A549 (cell line): ENCODE measurements at regions not wholly inside any gene's neighbourhood (a gene's known extent, or its start where the extent isn't known, plus 50 kb on each side); places are given as distances from the start of the nearest gene placed in this dataset.

Experiments
- CTCF ChIP-seq: fragments of >200 bp; sonication (Bioruptor Twin); formaldehyde crosslinking; IDR thresholded peaks from 3 replicates; pipeline ENCODE4 v1.5.1; 2016
- E2F6 ChIP-seq: IDR thresholded peaks from 2 replicates; pipeline ENCODE4 v1.6.1; 2012; ENCODE audit warnings: low read depth, borderline replicate concordance
- ESRRA ChIP-seq: fragments of 150-350 bp; IDR thresholded peaks from 2 replicates; pipeline ENCODE4 v1.6.1; 2014; ENCODE audit warnings: mild to moderate bottlenecking, low read length, borderline replicate concordance
- JUN ChIP-seq, 2 experiments: fragments of >200 bp; sonication (Bioruptor Twin); formaldehyde crosslinking; IDR thresholded peaks; 2 replicates in 1 of 2; 3 replicates in 1 of 2; pipeline ENCODE4 v1.6.1; 2016 to 2017
- POLR2A ChIP-seq: IDR thresholded peaks from 2 replicates; pipeline ENCODE4 v1.6.1; 2012; ENCODE audit warnings: mild to moderate bottlenecking, low read length
- RARB ChIP-seq: fragments of 250-450 bp; sonication (Bioruptor Pico); IDR thresholded peaks from 2 replicates; pipeline ENCODE4 v1.8.0; 2021; ENCODE audit warnings: mild to moderate bottlenecking, moderate library complexity
- TF ChIP-seq, protein P1 (sequence below): fragments of 250-450 bp; sonication (Bioruptor Pico); IDR thresholded peaks from 2 replicates; pipeline ENCODE4 v1.5.0; 2021; ENCODE audit warnings: mild to moderate bottlenecking, moderate library complexity, borderline replicate concordance

DNA sequence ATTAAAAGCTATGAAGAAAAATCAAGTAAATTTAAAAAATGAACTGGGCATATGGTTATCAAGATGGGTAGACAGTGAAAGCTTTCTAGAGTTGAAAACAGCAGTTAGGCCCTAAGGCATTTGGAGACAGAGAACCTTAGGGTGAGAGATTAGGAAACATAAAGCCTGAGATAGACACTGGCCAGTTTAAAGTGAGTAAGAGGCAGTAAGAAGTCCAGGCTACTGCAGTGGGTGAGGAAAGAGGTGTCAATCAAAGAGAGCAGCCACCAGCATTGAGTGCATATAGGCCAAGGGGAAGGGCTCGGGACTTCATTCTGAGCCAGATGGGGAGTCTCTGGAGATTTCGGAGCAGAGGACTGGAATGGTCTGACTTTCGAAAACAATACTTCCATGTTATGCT, 1360.5 kb upstream of the ADGRL4 start:
- TF ChIP-seq CTCF = no peak
- TF ChIP-seq, protein P1, sequence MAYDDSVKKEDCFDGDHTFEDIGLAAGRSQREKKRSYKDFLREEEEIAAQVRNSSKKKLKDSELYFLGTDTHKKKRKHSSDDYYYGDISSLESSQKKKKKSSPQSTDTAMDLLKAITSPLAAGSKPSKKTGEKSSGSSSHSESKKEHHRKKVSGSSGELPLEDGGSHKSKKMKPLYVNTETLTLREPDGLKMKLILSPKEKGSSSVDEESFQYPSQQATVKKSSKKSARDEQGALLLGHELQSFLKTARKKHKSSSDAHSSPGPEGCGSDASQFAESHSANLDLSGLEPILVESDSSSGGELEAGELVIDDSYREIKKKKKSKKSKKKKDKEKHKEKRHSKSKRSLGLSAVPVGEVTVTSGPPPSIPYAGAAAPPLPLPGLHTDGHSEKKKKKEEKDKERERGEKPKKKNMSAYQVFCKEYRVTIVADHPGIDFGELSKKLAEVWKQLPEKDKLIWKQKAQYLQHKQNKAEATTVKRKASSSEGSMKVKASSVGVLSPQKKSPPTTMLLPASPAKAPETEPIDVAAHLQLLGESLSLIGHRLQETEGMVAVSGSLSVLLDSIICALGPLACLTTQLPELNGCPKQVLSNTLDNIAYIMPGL (CRISPR knock-in tag) = no peak
- no peak for TF ChIP-seq POLR2A
- TF ChIP-seq RARB (CRISPR knock-in tag) = no peak
- TF ChIP-seq JUN (IDR thresholded peaks at IDR 0.05) = no peak
- TF ChIP-seq E2F6 = no peak
- no peak for TF ChIP-seq ESRRA
